Left renal pelvis (tissue), 4 donors: ENCODE measurements at regions not wholly inside any gene's neighbourhood (a gene's known extent, or its start where the extent isn't known, plus 50 kb on each side); places are given as distances from the start of the nearest gene placed in this dataset.

ENCODE experiments used
- DNase-seq, 4 donors: peaks; one replicate each; pipeline ENCODE4 v3.0.0-alpha.2; 2013; ENCODE audit warnings: low read depth in 4 of 4, low spot score in 3 of 4

DNA sequence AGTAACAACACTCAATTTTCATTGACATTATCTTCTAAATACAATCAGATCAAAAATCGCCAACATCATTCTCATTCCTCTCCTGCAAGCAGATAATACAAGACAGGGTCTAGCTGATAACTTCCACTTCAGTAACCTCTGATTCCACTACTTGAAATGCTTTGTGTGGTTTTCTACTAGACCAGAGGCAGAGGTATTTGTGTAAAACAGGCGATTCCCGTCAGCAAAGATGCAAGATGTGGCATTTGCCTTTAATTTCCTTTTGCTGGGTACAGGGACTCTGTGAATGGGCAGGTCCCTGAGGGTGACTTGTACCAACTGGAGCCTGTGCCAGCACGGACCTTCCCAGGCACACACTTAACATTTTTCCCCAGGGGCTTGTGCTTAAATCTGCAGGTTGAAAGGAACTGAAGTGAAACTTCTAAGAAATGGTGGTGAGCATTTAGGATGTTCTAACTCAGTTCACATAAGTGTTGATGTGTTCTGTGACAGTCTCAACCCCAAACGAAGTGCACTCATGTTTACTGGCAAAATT, 625.5 kb upstream of the WWC1 start:
- no peak for DNase-seq

DNA sequence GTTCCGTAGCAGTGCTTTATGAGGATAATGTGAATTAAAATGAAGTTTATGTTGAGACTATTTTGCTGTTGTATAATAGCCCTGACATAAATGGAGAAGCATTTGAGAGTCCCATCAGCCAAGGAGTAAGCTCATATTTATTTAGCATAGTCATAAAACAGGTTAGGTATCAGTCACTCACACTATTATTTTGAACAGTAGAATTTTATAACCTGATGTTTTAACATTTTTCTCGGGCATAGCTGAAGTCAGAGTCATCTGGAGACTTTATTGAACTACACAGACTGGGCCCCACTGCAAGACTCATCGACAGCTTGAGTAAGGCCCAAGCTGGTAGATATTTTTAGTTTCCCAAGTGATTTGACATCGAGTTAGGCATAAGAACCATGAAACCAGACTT, 620.3 kb upstream of the WWC1 start:
- no peak for DNase-seq

DNA sequence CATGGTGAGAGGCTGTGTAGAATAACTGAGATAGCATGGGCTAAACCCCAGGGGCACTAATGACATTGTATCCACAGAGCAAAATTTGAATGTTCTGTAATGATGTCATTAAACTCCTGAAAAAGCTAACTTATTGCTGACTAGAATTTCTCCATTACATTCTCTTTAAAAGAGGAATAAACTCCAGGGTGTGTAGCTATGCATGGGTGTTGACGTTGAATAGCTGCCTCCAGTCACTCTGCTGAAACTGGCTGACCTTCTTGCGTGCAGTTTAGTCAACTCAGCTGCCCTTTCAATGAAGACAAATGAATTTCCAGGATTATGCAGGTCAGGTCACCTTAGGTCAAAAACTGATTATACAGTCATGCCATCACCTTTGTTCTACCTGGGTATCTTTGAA, 617.5 kb upstream of the WWC1 start:
- no peak for DNase-seq

DNA sequence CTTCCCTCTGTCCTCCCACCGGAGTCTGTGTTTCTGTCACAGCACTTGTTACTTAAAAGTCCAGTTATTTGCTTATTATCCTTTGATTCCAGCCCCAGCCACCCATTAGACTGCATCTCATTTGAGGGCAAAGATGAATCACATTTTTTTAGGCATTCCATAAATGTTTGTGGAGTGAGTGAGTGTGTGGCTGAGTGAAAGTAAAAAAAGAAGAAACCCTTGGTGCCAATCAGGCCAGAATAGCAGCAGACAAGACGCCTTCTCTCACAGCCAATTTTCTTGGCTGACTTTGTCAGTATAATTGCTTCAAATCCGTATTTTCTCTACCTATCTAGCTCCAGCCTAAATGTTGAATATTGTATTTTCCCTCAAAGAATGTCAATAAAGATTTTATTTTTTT, 613.0 kb upstream of the WWC1 start:
- DNase-seq, result no peak

DNA sequence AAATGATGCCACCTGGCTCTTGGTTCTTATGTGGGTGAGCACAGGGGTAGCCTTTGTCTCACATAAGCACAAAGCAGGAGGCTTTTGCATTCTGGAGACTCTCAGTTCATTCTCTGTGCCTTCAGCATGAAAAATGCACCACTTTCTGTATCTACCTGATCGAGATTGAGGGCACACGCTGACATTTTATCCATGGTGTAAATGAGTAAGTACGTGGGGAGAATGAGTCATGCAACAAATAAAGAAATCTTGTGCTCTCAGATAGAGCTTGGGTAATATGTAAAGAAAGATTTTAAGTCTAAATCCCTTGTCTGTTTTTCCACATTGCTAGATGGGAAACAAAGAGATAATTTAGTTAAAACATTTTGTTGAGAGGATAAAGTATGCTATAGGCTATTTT, 607.2 kb upstream of the WWC1 start:
- no peak for DNase-seq

DNA sequence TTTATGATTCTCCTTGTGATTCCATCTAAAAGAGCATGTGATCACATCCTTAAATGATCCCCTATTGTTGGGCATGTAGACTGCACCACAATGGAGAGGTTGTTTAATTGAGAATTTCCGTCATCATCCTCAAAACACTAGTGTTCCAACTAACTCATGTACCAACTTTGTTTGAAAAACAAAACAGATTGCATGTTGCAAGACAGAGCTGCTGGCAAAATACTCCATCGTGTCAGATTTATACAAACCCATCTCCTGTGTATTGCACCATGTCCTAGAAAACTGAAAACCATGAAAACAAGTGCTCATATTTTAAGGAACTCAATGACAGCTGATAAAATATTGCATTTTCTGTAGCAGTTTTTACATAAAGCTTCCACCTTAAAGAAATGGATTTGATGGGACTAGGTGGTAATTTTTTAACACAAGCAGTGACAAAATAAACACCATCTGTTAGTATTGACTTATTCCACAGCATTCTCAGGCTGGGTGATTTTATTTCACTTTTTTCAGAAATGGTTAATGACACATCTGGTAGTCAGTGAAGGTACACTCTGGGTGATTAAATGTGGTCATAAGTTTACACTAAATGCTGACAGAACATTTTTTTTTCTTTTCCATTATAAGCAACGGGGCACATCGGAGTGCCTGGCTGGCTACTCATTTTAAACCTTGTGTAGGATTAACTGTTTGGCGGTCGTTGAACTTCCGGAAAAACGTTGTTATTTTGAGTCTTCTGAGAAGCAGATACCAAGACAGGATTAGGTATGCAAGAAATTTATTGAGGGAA, 602.9 kb upstream of the WWC1 start:
- no peak for DNase-seq

DNA sequence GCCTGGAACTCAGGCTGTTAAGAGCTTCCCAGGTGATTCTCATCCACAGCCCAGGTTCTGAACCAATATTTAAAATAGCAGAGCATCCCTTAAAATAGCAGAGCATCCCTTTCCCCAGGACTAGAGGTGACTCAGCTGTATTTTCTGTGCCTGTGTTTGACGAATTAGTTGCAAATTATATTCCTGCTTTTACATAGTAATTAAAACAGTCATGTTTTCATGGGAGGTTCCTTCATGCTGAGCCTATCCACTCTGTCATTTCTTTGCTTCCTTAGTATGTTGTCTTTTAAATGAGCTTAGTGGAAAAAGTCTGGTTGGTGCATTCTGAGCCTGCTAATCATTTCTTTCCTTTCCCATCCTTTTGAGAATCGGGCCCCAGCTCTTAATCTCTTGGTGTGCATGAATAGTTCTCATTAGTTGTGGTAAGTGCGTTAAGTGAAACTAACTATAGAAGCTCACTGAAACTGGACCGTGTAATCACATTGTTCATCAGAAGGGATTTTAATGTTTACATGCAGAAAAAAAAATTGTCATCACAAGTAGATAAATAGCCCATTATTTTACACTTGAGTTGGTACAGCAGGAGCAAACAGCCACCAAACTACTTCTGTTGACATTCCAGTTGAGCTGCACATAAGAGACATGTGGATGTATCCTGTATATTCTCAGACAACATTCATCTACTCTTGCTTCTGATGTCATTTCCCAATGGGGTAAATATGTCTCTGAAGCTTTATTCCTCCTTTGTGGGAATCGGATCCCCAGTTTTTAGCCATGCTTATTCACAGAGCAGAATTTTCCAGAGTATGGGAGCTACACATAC, 596.9 kb upstream of the WWC1 start:
- DNase-seq, result no peak

DNA sequence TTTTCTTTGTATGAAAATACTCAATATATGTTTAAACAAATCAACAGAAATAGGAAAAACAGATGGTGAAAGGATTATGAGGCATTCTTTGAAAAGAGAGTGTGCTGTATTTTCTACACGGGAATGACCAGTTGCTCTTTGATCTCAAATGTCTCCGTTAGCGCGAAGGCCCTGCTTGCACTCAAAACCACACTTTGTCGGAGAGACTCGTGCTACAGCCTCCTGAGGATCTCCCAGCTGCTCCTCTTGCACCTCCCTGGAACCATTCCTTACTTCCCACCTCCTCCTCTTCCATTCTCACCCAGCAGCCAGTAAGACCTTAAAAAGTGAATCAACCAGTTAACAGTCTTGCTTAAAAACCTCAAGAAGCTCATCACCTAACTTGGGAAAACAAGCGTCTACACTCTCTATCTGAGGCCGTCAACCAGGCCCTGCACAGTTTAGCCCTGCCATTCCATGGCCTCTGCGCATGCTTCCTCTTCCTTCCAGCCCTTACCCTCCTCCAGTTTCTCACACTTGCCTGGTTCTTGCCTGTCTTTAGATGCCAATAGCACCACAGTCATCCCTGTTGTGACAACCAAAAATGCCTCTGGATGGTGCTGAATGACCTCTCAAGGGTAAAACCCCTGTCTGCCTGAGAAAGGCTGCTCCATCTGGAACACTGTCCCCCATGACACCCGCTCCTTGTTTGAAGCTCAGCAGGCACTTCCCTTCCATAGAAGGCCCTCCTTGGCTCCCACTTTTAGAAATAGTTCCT, 594.7 kb upstream of the WWC1 start:
- DNase-seq, result no peak

DNA sequence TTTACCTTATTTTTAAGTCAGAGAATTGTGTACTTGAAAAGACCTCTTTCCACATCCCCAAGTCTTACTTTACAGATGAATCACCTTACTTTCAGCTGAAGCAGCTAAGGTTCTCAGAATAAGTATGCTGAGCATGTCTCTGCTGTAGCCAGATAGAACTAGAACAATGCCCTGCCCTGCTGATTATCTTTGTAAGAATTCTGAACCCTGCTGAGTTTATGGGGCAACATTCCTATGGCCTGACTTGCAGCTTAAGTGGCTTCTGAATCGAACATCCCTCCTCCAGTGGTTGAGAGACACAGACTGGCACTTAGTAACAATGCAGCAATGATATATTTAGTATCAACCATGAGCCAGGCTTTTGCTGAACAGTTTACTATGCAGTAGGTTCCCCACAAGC, 592.0 kb upstream of the WWC1 start:
- no peak for DNase-seq

DNA sequence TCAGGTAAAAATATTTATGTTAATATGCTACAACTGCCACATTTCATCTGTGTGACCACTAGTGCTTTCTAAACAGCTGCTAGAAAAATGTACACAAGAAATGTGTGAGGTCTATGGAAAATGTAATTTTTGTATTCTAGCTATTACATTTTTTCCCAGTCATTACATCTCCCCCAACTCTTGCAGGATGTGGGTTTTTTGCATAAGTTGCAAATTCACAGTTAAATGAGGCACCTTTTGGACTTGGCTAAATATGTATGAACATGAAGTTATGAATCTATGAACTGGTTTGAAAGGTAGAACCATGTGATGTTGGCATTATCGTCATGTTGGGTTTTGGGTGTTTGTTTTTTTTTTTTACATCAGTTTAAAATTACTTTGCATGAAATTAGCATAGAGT, 590.4 kb upstream of the WWC1 start:
- no peak for DNase-seq

DNA sequence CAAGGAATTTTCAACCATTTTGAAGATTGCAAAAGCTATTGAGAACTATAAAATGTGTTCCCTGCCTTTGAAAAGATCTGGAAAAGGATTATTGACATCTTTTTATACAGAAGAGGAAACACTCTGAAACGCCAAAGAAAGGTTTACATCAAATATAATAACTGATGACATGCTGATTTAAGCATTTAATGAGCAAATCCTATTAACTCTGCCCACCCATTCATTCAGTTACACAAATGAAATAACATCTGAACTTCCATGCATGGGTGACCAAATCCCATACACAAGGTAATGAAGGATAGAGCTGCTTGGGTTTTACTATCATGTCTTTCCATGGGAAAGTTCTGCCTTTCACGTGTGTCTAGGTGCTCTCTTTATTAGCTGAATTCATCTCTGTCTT, 589.4 kb upstream of the WWC1 start:
- no peak for DNase-seq

DNA sequence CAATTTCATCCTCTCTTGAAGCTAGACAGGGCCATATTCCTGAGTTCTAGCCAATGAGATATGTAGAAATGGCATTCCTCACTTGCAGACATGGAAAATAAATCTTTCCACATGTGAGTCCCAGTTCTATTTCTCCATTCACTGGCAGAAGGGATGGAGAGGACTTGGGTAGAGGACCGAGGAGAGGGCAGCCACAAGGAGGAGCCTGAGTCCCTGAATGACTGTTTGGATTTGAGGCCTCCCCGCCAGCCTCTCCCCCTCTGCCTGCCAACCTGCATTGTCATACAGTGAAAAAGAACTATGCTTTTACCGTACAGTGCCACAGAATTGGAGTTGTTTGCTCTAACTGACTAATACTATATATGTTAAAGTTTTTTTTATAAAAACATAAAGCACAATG, 583.0 kb upstream of the WWC1 start:
- DNase-seq, result no peak

DNA sequence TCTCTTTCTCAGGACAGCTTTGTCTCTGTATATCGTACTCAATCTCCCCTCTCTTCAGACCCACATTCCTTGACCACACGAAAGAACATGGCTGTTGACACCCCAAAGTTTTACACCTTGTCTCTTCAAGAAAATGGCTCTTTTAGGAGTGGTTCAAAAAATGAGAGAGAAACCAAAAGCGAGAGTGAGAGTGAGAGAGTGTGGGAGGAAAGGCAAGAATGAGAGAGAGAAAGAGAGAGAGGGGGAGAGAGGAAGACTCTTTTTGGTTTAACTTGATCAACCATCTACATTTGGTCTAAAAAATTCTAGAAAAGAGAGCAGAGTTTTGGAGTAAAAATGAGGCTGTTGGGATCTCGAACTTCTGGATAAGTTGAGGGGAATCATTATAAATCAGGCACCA, 581.8 kb upstream of the WWC1 start:
- no peak for DNase-seq

DNA sequence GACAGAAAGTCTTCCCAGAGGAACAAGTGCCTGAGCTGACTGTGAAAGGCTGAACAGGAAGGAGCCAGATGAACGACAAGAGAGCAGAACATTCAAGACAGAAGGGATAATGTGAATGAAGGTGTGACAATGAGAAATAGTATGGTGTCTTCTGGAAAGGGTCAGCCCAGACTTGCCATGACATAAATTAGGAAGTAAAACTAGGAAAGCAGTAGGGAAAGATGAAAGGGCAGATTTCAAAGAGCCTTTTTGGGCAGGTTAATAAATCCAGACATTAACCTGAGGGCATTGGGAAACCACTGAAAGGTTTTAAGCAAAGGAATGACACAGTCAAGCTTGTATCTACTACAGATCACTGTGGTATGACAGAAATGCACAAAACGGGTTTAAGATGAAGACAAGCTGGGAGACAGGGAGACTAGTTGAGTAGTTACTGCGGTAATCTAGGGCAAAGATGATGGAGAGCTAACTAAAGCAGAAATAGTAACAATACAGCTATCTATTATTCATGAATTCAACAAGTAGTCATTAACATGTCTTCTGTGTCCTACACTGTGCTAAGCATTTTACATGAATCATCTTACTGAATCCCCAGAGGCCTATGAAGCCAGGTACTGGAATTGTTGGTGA, 580.9 kb upstream of the WWC1 start:
- DNase-seq, result no peak

DNA sequence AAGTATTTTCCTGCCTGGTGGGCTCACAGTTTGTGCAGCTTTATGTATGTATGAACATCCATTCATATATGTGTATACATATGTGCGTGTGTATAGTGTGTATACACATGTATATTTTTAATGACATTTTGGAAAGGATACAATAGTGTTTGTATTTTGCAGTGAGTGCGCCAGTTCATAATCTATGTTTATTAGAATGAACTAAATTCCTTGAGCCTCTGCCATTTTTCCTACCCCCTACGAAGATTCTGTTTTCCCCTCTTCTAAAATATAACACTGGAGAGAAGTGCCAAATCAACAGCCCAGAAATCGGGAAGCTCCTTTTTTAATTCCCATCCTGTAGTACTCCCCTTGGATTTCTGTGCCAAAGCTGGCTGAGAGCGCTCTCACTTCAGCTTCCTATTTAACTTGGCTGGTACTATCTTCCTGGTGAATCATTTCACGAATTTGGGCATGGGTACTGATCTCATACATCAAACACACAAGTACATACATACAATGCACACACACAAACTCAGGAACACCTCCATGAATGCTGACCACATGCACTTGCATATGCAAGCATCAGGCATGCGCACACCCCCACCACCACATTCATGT, 578.4 kb upstream of the WWC1 start:
- DNase-seq, result no peak

DNA sequence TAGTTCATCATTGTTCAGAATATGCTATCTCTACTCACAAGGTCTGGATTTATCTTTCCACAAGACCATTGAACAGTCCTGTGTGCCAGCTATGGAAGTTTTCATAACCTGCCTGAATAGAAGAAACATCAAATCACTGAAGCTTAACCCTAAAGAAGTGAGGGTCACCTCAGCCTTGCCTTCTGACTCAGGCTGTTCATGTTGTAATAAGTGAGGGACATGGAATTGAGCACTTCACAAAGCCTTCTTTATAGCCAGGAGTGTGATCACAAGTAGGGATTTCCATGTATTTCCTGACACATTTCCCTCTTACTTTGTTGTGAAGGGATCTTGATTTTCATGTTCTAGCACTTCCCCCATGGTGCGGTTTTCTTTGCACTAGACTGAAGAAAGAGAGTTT, 577.5 kb upstream of the WWC1 start:
- DNase-seq, result no peak

DNA sequence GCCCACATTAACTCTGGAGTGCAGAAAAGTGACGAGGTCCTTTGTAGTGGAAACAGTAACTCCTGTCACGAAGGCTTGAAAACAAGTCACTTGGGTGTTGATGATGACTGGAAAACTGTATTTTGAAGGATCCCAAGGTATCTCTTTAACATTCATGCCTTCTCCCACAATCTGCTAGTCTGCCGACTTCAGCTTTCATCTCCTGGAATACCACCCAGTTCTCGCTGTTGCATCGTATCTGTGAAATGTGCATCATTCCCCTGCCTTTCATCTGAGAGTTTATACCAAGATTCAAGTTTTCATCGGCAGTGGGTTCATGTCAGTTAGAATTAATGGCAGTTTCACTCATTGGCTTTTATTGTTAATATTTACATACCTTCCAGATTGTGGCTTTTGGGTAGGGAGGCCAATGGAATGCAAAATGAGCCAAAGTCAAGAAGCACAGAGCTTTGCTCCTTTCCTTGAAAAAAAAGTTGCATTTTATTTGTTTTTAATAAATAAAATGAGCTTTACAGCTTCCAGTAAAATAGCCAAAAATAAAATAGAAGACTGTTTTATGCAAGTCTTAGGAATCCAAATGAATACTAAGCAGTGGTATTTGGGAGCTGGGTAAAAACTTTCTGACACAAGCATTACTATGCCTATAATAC, 575.2 kb upstream of the WWC1 start:
- DNase-seq, result no peak

DNA sequence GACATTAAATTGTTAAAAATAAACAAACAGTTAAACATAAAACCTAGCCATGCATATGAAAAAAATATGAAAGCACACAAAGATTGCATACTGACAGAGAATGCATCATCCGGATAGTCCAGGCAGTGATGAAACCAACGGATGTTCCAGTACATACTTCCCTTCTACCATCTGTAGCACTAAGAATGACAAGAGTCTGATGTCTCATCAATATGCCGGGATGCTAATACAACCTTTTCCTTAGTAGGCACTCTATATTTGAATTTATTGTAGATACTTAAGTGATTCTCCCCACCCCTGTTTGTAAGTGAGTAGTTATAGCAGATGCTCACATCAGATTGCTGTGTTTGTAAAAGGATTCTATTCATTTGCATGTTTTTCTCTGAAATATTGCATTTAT, 571.2 kb upstream of the WWC1 start:
- no peak for DNase-seq

DNA sequence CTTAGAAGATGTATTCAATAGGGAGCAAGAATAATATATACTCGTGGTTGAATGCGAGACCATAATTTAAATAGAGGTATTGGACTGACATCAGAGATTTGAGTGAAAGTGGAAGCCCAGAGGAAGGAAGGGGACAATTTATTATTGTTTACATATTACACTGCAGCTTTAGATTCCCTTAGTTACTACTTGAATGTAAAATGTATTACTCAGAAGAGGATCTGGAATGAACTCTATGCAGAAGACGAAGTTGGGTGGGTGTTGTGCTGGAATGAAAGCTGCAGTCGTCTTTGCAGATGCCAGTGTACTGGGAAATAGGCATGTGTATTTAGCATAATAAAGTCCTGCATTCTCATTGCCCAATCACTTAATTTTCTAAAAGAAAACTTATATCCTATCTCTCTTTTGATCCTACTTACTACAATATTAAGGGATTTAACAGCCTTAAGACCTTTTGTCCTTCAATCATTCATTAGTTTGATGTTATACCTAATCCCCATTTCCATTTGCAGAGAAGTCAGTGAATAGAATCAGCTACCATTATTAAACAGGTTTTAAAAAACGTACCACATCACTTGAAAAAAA, 570.7 kb upstream of the WWC1 start:
- no peak for DNase-seq
